Mesendoderm (in vitro differentiated cells): ENCODE measurements at regions not wholly inside any gene's neighbourhood (a gene's known extent, or its start where the extent isn't known, plus 50 kb on each side); places are given as distances from the start of the nearest gene placed in this dataset.

Experiments used
- DNase-seq: peaks from one replicate; pipeline ENCODE4 v3.0.0; 2013
- H2AK5ac ChIP-seq: 2 replicates; pipeline ENCODE4 v1.6.1; 2013; ENCODE audit warnings: low read length, inconsistent platforms
- H2BK120ac ChIP-seq: 2 replicates; pipeline ENCODE4 v1.6.1; 2013; ENCODE audit warnings: low read depth, mild to moderate bottlenecking, low read length, moderate library complexity, mixed read lengths
- H2BK15ac ChIP-seq: replicated peaks from 2 replicates; pipeline ENCODE4 v1.6.1; 2013; ENCODE audit warnings: low read depth, mild to moderate bottlenecking, moderate library complexity
- H2BK5ac ChIP-seq: 2 replicates; pipeline ENCODE4 v1.6.1; 2013; ENCODE audit warnings: low read length, inconsistent platforms
- H3K18ac ChIP-seq: 2 replicates; pipeline ENCODE4 v1.6.1; 2013; ENCODE audit warnings: mild to moderate bottlenecking, low read length, mixed read lengths
- H3K23ac ChIP-seq: one replicate; pipeline ENCODE4 v1.6.1; 2013; ENCODE audit warnings: low read length
- H3K27ac ChIP-seq: 2 replicates; pipeline ENCODE4 v1.5.1; 2013; ENCODE audit warnings: low read depth, mild to moderate bottlenecking, inconsistent platforms, low read length, moderate library complexity
- H3K27me3 ChIP-seq: 2 replicates; pipeline ENCODE4 v1.6.1; 2013; ENCODE audit warnings: low read length, control low read depth, mild to moderate bottlenecking, inconsistent platforms; ENCODE audit not compliant: insufficient read depth, poor library complexity
- H3K36me3 ChIP-seq: 2 replicates; pipeline ENCODE4 v1.6.1; 2013; ENCODE audit warnings: low read length, inconsistent platforms; ENCODE audit not compliant: control insufficient read depth, insufficient read depth
- H3K4ac ChIP-seq: one replicate; pipeline ENCODE4 v1.6.1; 2013; ENCODE audit warnings: low read depth, mild to moderate bottlenecking, low read length, moderate library complexity
- H3K4me1 ChIP-seq: 2 replicates; pipeline ENCODE4 v1.6.1; 2013; ENCODE audit warnings: low read depth, low read length, inconsistent platforms; ENCODE audit not compliant: control insufficient read depth
- H3K4me2 ChIP-seq: 2 replicates; pipeline ENCODE4 v1.6.1; 2013; ENCODE audit warnings: low read length
- H3K4me3 ChIP-seq: 2 replicates; pipeline ENCODE4 v1.5.1; 2013; ENCODE audit warnings: mild to moderate bottlenecking, low read length
- H3K56ac ChIP-seq: one replicate; pipeline ENCODE4 v1.6.1; 2013; ENCODE audit warnings: low read length
- H3K79me1 ChIP-seq: 2 replicates; pipeline ENCODE4 v1.6.1; 2013; ENCODE audit warnings: low read length, inconsistent platforms
- H3K79me2 ChIP-seq: 2 replicates; pipeline ENCODE4 v1.6.1; 2013; ENCODE audit warnings: mild to moderate bottlenecking, low read length; ENCODE audit not compliant: control insufficient read depth, insufficient read depth
- H3K9ac ChIP-seq: 2 replicates; pipeline ENCODE4 v1.6.1; 2013; ENCODE audit warnings: low read length, inconsistent platforms
- H4K5ac ChIP-seq: one replicate; pipeline ENCODE4 v1.6.1; 2013; ENCODE audit warnings: low read length
- H4K8ac ChIP-seq: one replicate; pipeline ENCODE4 v1.6.1; 2013; ENCODE audit warnings: low read depth, mild to moderate bottlenecking, control low read depth, low read length, moderate library complexity
- WGBS: extraction: QIAGEN DNeasy Blood & Tissue Kit; methylation state at CpG from one replicate; pipeline ENCODE4 v1.1.7; 2013; ENCODE audit warnings: low lambda C conversion rate, missing lambda C conversion rate; ENCODE audit not compliant: insufficient coverage; ENCODE audit errors: extremely low coverage; 5-methylcytosine and 5-hydroxymethylcytosine counted together

GRCh38 chr20:22293886-22294285, 290.5 kb downstream of the FOXA2 start:
- Histone ChIP-seq H3K4me3 (no peak overlapping the region), H3K79me2 (no peaks in the 10 kb centered on the region), H3K4me1 (no peaks in the 10 kb centered on the region), H2BK5ac (no peak overlapping the region), H2BK120ac (no peak overlapping the region), H2AK5ac (no peak overlapping the region), H3K27me3 (no peaks in the 10 kb centered on the region), H3K56ac (no peak overlapping the region), H4K8ac (no peak overlapping the region), H3K4me2 (no peak overlapping the region), H3K79me1 (no peaks in the 10 kb centered on the region), H3K36me3 (no peaks in the 10 kb centered on the region), H3K23ac (no peak overlapping the region), H4K5ac (no peak overlapping the region), H3K4ac (no peak overlapping the region), H3K9ac (no peak overlapping the region), H3K27ac (no peak overlapping the region), H2BK15ac (no peak overlapping the region), H3K18ac (no peak overlapping the region)
- no peak for DNase-seq
- no CpG with 5 or more reads among the region's 4 CpGs for WGBS

- H3K79me1 ChIP-seq, result no peaks in the 10 kb centered on the region
- H4K8ac ChIP-seq, result no peak overlapping the region
- no peak for DNase-seq
- no peak overlapping the region for H3K9ac ChIP-seq
- H3K4me3 ChIP-seq, result no peak overlapping the region
- no CpG with 5 or more reads among the region's 5 CpGs for WGBS
- no peak overlapping the region for H3K56ac ChIP-seq
- no peak overlapping the region for H2BK5ac ChIP-seq
- H2BK15ac ChIP-seq, result no peak overlapping the region
- no peak overlapping the region for H3K23ac ChIP-seq
- no peak overlapping the region for H2AK5ac ChIP-seq
- no peak overlapping the region for H3K18ac ChIP-seq
- H3K36me3 ChIP-seq, result no peaks in the 10 kb centered on the region
- H4K5ac ChIP-seq, result no peak overlapping the region
- H3K27ac ChIP-seq, result no peak overlapping the region
- H3K4ac ChIP-seq, result no peak overlapping the region
- H3K4me1 ChIP-seq, result no peaks in the 10 kb centered on the region
- H2BK120ac ChIP-seq, result no peak overlapping the region
- no peak overlapping the region for H3K4me2 ChIP-seq
- H3K27me3 ChIP-seq, result no peaks in the 10 kb centered on the region
- H3K79me2 ChIP-seq, result no peaks in the 10 kb centered on the region
Observed at GRCh38 chr20:22289442-22289841, 294.9 kb downstream of the FOXA2 start.

- no peak overlapping the region for H2BK15ac ChIP-seq
Observed at GRCh38 chr20:22288957-22289356, 295.4 kb downstream of the FOXA2 start.

GRCh38 chr20:22288156-22288555, 296.2 kb downstream of the FOXA2 start:
- Histone ChIP-seq H3K27ac (no peak overlapping the region), H3K56ac (no peak overlapping the region)
- no peak for DNase-seq

More at GRCh38 chr20:22288957-22289356, 295.4 kb downstream of the FOXA2 start:
- Histone ChIP-seq H3K18ac (no peak overlapping the region), H3K56ac (no peak overlapping the region), H3K9ac (no peak overlapping the region), H2BK120ac (no peak overlapping the region), H3K4me3 (no peak overlapping the region), H3K4me1 (no peaks in the 10 kb centered on the region), H3K79me2 (no peaks in the 10 kb centered on the region), H2BK5ac (no peak overlapping the region), H2AK5ac (no peak overlapping the region), H4K5ac (no peak overlapping the region), H3K23ac (no peak overlapping the region), H3K4me2 (no peak overlapping the region), H3K4ac (no peak overlapping the region), H3K27ac (no peak overlapping the region), H3K36me3 (no peaks in the 10 kb centered on the region), H3K27me3 (no peaks in the 10 kb centered on the region), H3K79me1 (no peaks in the 10 kb centered on the region), H4K8ac (no peak overlapping the region)
- DNase-seq, result no peak
- WGBS, result no CpG with 5 or more reads among the region's 7 CpGs

GRCh38 chr20:22285555-22285954, 298.8 kb downstream of the FOXA2 start:
- Histone ChIP-seq H4K5ac (no peak overlapping the region), H3K4me1 (no peaks in the 10 kb centered on the region), H3K4ac (no peak overlapping the region), H3K9ac (no peak overlapping the region), H3K79me1 (no peaks in the 10 kb centered on the region), H2BK15ac (no peak overlapping the region), H3K79me2 (no peaks in the 10 kb centered on the region), H3K27me3 (no peaks in the 10 kb centered on the region), H3K36me3 (no peaks in the 10 kb centered on the region), H2BK120ac (no peak overlapping the region), H3K18ac (no peak overlapping the region), H4K8ac (no peak overlapping the region), H2AK5ac (no peak overlapping the region), H3K23ac (no peak overlapping the region), H3K4me2 (no peak overlapping the region), H3K56ac (no peak overlapping the region), H3K27ac (no peak overlapping the region), H3K4me3 (no peak overlapping the region), H2BK5ac (no peak overlapping the region)
- no CpG with 5 or more reads among the region's 1 CpG for WGBS
- peak; percentile 32 for DNase-seq

More at GRCh38 chr20:22288156-22288555, 296.2 kb downstream of the FOXA2 start:
- Histone ChIP-seq H3K4me1 (no peaks in the 10 kb centered on the region), H4K8ac (no peak overlapping the region), H3K9ac (no peak overlapping the region), H3K36me3 (no peaks in the 10 kb centered on the region), H3K23ac (no peak overlapping the region), H3K79me2 (no peaks in the 10 kb centered on the region), H3K4me3 (no peak overlapping the region), H3K4ac (no peak overlapping the region), H4K5ac (no peak overlapping the region), H3K79me1 (no peaks in the 10 kb centered on the region), H3K27me3 (no peaks in the 10 kb centered on the region), H3K4me2 (no peak overlapping the region), H3K18ac (no peak overlapping the region), H2BK120ac (no peak overlapping the region), H2BK5ac (no peak overlapping the region), H2BK15ac (no peak overlapping the region), H2AK5ac (no peak overlapping the region)
- WGBS, result no CpG with 5 or more reads among the region's 5 CpGs

GRCh38 chr20:22282696-22283095, 301.7 kb downstream of the FOXA2 start:
- H3K4me3 ChIP-seq, result no peak overlapping the region
- no peak overlapping the region for H3K4me2 ChIP-seq
- no peak overlapping the region for H3K18ac ChIP-seq
- H3K27me3 ChIP-seq, result no peaks in the 10 kb centered on the region
- H2AK5ac ChIP-seq, result no peak overlapping the region
- H3K36me3 ChIP-seq, result no peaks in the 10 kb centered on the region
- no peak overlapping the region for H2BK15ac ChIP-seq
- no peak overlapping the region for H3K27ac ChIP-seq
- H3K4me1 ChIP-seq, result no peaks in the 10 kb centered on the region
- no peak for DNase-seq
- H3K79me1 ChIP-seq, result no peaks in the 10 kb centered on the region
- no peak overlapping the region for H4K5ac ChIP-seq
- no peak overlapping the region for H3K4ac ChIP-seq
- H3K56ac ChIP-seq, result no peak overlapping the region
- H3K23ac ChIP-seq, result no peak overlapping the region
- H4K8ac ChIP-seq, result no peak overlapping the region
- no peak overlapping the region for H2BK120ac ChIP-seq
- H3K9ac ChIP-seq, result no peak overlapping the region
- no peak overlapping the region for H2BK5ac ChIP-seq
- no CpG with 5 or more reads among the region's 3 CpGs for WGBS
- no peaks in the 10 kb centered on the region for H3K79me2 ChIP-seq
